ENCODE measurements at regions not wholly inside any gene's neighbourhood (a gene's known extent, or its start where the extent isn't known, plus 50 kb on each side); places are given as distances from the start of the nearest gene placed in this dataset.

GRCh38 chr4:106695501-106696262 lies 327.1 kb upstream of the GIMD1 start:
- no peak for TF ChIP-seq GATA2 (IDR thresholded peaks at IDR 0.05; ENCODE audit: low read depth, low read length)
- TF ChIP-seq GATA3 (IDR thresholded peaks at IDR 0.05; ENCODE audit: low read depth, low read length) = no peak

Data from SH-SY5Y (cell line).